CD4-positive, alpha-beta T cell treated with Interleukin-4 for 1 hour (primary cell): ENCODE measurements at regions not wholly inside any gene's neighbourhood (a gene's known extent, or its start where the extent isn't known, plus 50 kb on each side); places are given as distances from the start of the nearest gene placed in this dataset.

Source experiments
- DNase-seq, 2 donors: peaks; one replicate each; pipeline ENCODE4 v3.0.0-alpha.2; 2020 to 2022

- DNase-seq = no peak
Measured at GRCh38 chr5:2602451-2603271, 148.8 kb downstream of the IRX2 start.

- DNase-seq = no peak
Measured at GRCh38 chr5:2598503-2598902, 153.0 kb downstream of the IRX2 start.

- no peak for DNase-seq
Measured at GRCh38 chr5:2594701-2595100, 156.8 kb downstream of the IRX2 start.

- DNase-seq = no peak
Measured at GRCh38 chr5:2592766-2593165, 158.7 kb downstream of the IRX2 start.

- no peak for DNase-seq
Measured at GRCh38 chr5:2591777-2592453, 159.6 kb downstream of the IRX2 start.

- DNase-seq = no peak
Measured at GRCh38 chr5:2588850-2589501, 162.5 kb downstream of the IRX2 start.

- DNase-seq = no peak
Measured at GRCh38 chr5:2587189-2588031, 164.1 kb downstream of the IRX2 start.

- no peak for DNase-seq
Measured at GRCh38 chr5:2586016-2586715, 165.3 kb downstream of the IRX2 start.

- DNase-seq = no peak
Measured at GRCh38 chr5:2584579-2585269, 166.8 kb downstream of the IRX2 start.

GRCh38 chr5:2582507-2582906, 169.0 kb downstream of the IRX2 start:
- DNase-seq = no peak

- no peak for DNase-seq
Measured at GRCh38 chr5:2582106-2582505, 169.4 kb downstream of the IRX2 start.

- no peak for DNase-seq
Measured at GRCh38 chr5:2581418-2581817, 170.1 kb downstream of the IRX2 start.

- no peak for DNase-seq
Measured at GRCh38 chr5:2579126-2579525, 172.4 kb downstream of the IRX2 start.

- DNase-seq = no peak
Measured at GRCh38 chr5:2577312-2578036, 174.0 kb downstream of the IRX2 start.

- DNase-seq = no peak
Measured at GRCh38 chr5:2576823-2577222, 174.7 kb downstream of the IRX2 start.

- DNase-seq = no peak
Measured at GRCh38 chr5:2575871-2576270, 175.6 kb downstream of the IRX2 start.

- no peak for DNase-seq
Measured at GRCh38 chr5:2575292-2575691, 176.2 kb downstream of the IRX2 start.

- no peak for DNase-seq
Measured at GRCh38 chr5:2574155-2574554, 177.3 kb downstream of the IRX2 start.

GRCh38 chr5:2570586-2570985, 180.9 kb downstream of the IRX2 start:
- no peak for DNase-seq

GRCh38 chr5:2569774-2570542, 181.5 kb downstream of the IRX2 start:
- no peak for DNase-seq
